ENCODE measurements at regions not wholly inside any gene's neighbourhood (a gene's known extent, or its start where the extent isn't known, plus 50 kb on each side); places are given as distances from the start of the nearest gene placed in this dataset.

- H3K27ac Mint-ChIP-seq, result no peak overlapping the region
Measured at GRCh38 chr5:155193483-155194107, 180.0 kb downstream of the KIF4B start.

GRCh38 chr5:155200608-155201007, 187.1 kb downstream of the KIF4B start:
- Mint-ChIP-seq H3K9me3 (peaks cover 6% of the 10 kb centered on the region), H3K4me3 (no peak overlapping the region), H3K27me3 (peaks cover 8% of the 10 kb centered on the region), H3K4me1 (no peaks in the 10 kb centered on the region), H3K36me3 (ENCODE audit: low read depth) (no peaks in the 10 kb centered on the region), H3K27ac (no peak overlapping the region)
- ATAC-seq (replicated peaks), result no peak

More at GRCh38 chr5:155193483-155194107, 180.0 kb downstream of the KIF4B start:
- H3K27me3 Mint-ChIP-seq, result peaks cover 24% of the 10 kb centered on the region
- H3K4me1 Mint-ChIP-seq, result no peaks in the 10 kb centered on the region
- H3K9me3 Mint-ChIP-seq, result peaks cover 7% of the 10 kb centered on the region
- no peak overlapping the region for H3K4me3 Mint-ChIP-seq
- H3K36me3 Mint-ChIP-seq (ENCODE audit: low read depth), result no peaks in the 10 kb centered on the region
- no peak for ATAC-seq (replicated peaks)

- H3K27ac Mint-ChIP-seq, result no peak overlapping the region
Measured at GRCh38 chr5:155211764-155212163, 198.2 kb downstream of the KIF4B start.

GRCh38 chr5:155222393-155222792, 208.8 kb downstream of the KIF4B start:
- no peaks in the 10 kb centered on the region for H3K4me1 Mint-ChIP-seq
- H3K27me3 Mint-ChIP-seq, result peaks cover 3% of the 10 kb centered on the region

More at GRCh38 chr5:155211764-155212163, 198.2 kb downstream of the KIF4B start:
- Mint-ChIP-seq H3K9me3 (no peaks in the 10 kb centered on the region), H3K4me1 (no peaks in the 10 kb centered on the region), H3K4me3 (no peak overlapping the region), H3K27me3 (peaks cover 4% of the 10 kb centered on the region), H3K36me3 (ENCODE audit: low read depth) (no peaks in the 10 kb centered on the region)
- no peak for ATAC-seq (replicated peaks)

DNA sequence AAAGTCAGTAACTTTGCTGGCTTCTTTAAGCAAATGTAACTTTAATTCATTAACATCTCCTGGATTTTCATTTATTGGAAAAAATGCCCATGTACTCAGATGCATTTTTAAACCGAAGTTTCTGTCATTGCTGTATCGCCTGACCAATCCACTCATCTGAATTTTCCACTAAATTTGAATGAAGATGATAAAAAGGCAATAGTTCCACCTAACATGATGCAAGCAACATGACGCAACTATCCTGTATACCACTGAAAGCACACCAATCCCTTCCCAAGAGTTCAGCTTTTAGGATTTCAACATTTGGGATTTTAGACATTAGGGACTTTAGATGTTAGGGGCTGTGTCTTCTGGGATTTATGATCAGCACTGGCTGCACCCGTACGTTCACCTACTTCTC, 215.6 kb downstream of the KIF4B start:
- no peak overlapping the region for H3K4me3 Mint-ChIP-seq
- no peaks in the 10 kb centered on the region for H3K36me3 Mint-ChIP-seq (ENCODE audit: low read depth)
- H3K9me3 Mint-ChIP-seq, result no peaks in the 10 kb centered on the region
- H3K27me3 Mint-ChIP-seq, result peaks cover 5% of the 10 kb centered on the region
- no peak overlapping the region for H3K27ac Mint-ChIP-seq
- ATAC-seq (replicated peaks), result no peak
- H3K4me1 Mint-ChIP-seq, result no peaks in the 10 kb centered on the region

More at GRCh38 chr5:155222393-155222792, 208.8 kb downstream of the KIF4B start:
- Mint-ChIP-seq H3K27ac (no peak overlapping the region), H3K36me3 (ENCODE audit: low read depth) (no peaks in the 10 kb centered on the region), H3K9me3 (no peaks in the 10 kb centered on the region), H3K4me3 (no peak overlapping the region)
- no peak for ATAC-seq (replicated peaks)

DNA sequence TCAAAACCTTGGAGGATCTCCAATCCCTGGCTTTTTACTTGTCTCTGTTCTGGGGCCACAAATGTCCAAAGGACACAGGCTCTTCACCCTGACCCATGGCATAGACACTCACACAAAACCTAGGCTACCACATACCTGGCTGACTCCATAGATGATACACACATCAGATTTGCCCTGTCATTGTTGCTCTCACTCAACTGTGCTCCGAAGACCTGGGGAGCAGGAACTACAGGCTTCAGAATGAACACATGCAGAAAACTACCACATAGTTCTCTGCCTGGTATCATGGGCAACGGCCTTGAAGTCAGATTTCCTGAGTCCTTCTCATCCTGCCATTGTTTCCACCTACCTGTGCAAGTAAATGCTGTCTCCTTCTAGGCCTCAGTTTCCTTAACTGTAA, 226.2 kb downstream of the KIF4B start:
- H3K27me3 Mint-ChIP-seq, result no peaks in the 10 kb centered on the region

DNA sequence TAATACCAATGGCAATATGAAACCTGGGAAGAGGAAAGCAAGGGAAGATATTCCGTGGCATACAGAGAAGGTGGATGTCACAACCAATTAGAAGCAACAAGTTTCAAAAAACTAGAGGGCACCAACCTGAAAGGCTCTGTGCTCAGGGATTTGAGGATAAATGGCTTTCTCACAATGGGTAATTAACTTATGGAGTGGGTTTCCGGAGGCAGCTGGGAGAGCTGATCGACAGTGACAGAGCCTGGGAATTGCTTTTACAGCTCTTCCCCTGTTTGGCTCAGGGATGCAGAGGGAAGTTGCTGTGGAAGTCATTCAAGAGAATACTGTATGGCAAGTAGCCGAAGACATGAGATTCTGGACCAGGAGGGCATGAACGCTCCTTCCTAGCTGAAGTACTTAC, 237.0 kb downstream of the KIF4B start:
- Mint-ChIP-seq H3K27me3 (peaks cover 5% of the 10 kb centered on the region), H3K4me3 (no peak overlapping the region), H3K9me3 (no peaks in the 10 kb centered on the region), H3K4me1 (no peaks in the 10 kb centered on the region), H3K27ac (no peak overlapping the region), H3K36me3 (ENCODE audit: low read depth) (no peaks in the 10 kb centered on the region)
- ATAC-seq (replicated peaks), result no peak

More for the DNA sequence above, 226.2 kb downstream of the KIF4B start:
- Mint-ChIP-seq H3K4me3 (no peak overlapping the region), H3K36me3 (ENCODE audit: low read depth) (no peaks in the 10 kb centered on the region), H3K9me3 (peaks cover 14% of the 10 kb centered on the region), H3K27ac (no peak overlapping the region), H3K4me1 (no peaks in the 10 kb centered on the region)
- no peak for ATAC-seq (replicated peaks)

GRCh38 chr5:155252025-155252424, 238.5 kb downstream of the KIF4B start:
- ATAC-seq (replicated peaks), result no peak
- Mint-ChIP-seq H3K27ac (no peak overlapping the region), H3K27me3 (peaks cover 5% of the 10 kb centered on the region), H3K4me3 (no peak overlapping the region), H3K36me3 (ENCODE audit: low read depth) (no peaks in the 10 kb centered on the region), H3K4me1 (no peaks in the 10 kb centered on the region), H3K9me3 (no peaks in the 10 kb centered on the region)

DNA sequence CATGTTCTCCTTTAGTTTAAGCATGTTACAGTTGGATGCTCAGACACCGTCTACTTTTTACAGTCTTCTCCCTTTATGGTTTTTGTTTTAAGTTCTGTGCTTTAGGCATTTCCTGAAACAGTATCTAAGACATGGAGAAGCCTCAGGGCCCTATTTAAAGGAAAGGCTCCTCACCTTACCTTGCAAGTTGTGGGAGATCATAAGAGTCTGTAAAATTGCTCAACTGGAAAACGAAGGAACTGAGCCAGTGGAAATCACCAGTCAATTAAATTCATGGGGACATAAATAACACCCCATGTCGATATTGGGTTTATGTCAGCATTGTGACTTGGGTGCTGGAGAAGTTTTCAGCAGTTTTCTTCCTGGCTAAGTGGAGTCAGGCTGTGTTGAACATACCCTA, 239.2 kb downstream of the KIF4B start:
- H3K27me3 Mint-ChIP-seq, result peaks cover 5% of the 10 kb centered on the region
- H3K36me3 Mint-ChIP-seq (ENCODE audit: low read depth), result no peaks in the 10 kb centered on the region
- H3K9me3 Mint-ChIP-seq, result no peaks in the 10 kb centered on the region
- no peaks in the 10 kb centered on the region for H3K4me1 Mint-ChIP-seq
- no peak for ATAC-seq (replicated peaks)
- no peak overlapping the region for H3K4me3 Mint-ChIP-seq
- no peak overlapping the region for H3K27ac Mint-ChIP-seq

- H3K27ac Mint-ChIP-seq, result no peak overlapping the region
- H3K4me3 Mint-ChIP-seq, result no peak overlapping the region
- H3K4me1 Mint-ChIP-seq, result no peaks in the 10 kb centered on the region
- ATAC-seq (replicated peaks), result no peak
- no peaks in the 10 kb centered on the region for H3K36me3 Mint-ChIP-seq (ENCODE audit: low read depth)
- H3K27me3 Mint-ChIP-seq, result peaks cover 3% of the 10 kb centered on the region
- no peaks in the 10 kb centered on the region for H3K9me3 Mint-ChIP-seq
Measured at GRCh38 chr5:155254399-155254798, 240.8 kb downstream of the KIF4B start.

DNA sequence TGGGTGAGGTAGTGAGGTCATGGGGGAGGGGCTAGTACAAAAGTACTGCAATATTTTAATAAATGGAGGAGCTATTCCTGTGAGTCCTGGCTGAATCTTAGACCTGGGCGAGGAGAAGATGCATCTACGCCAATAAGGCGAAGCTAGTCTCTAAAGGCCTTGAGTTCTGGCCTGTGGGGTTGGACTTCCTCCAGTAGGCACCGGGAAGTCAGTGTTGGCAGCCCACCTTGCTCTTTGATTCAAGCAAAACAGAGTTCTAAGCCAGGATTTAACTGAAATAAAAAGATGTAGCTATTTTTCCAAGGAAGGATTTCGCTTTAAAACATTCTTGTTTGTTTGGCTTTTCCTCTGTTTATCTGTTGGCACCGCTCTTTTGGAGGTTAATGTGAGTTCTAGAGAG, 244.6 kb downstream of the KIF4B start:
- no peaks in the 10 kb centered on the region for H3K9me3 Mint-ChIP-seq
- ATAC-seq (replicated peaks), result no peak
- no peak overlapping the region for H3K27ac Mint-ChIP-seq
- H3K4me1 Mint-ChIP-seq, result no peaks in the 10 kb centered on the region
- no peaks in the 10 kb centered on the region for H3K36me3 Mint-ChIP-seq (ENCODE audit: low read depth)
- no peak overlapping the region for H3K4me3 Mint-ChIP-seq
- H3K27me3 Mint-ChIP-seq, result peaks cover 3% of the 10 kb centered on the region

DNA sequence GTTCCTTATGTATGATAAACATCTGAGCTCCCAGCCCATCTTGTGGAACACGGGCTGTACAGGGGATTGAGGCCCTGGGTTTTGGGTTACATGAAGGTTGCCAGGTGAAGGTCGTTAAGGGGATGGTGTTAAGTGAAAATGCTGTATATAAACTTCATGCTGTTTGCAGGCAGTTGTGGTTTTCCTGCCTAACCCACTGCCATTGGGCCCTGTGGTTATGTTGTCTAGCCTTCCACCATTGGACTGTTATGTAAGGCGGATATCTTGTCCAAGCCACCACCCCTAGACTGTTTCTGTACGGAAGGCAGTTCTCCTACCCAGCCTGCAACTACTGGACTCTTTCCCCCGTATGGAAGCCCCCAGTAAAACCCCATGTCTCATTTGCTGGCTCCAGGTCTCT, 246.1 kb downstream of the KIF4B start:
- no peak for ATAC-seq (replicated peaks)
- no peak overlapping the region for H3K4me3 Mint-ChIP-seq

GRCh38 chr5:155260798-155261197, 247.2 kb downstream of the KIF4B start:
- H3K36me3 Mint-ChIP-seq (ENCODE audit: low read depth), result no peaks in the 10 kb centered on the region
- H3K27me3 Mint-ChIP-seq, result peaks cover 3% of the 10 kb centered on the region
- no peak overlapping the region for H3K4me3 Mint-ChIP-seq
- no peaks in the 10 kb centered on the region for H3K4me1 Mint-ChIP-seq
- no peak overlapping the region for H3K27ac Mint-ChIP-seq
- no peaks in the 10 kb centered on the region for H3K9me3 Mint-ChIP-seq
- no peak for ATAC-seq (replicated peaks)

More for the DNA sequence above, 246.1 kb downstream of the KIF4B start:
- no peaks in the 10 kb centered on the region for H3K4me1 Mint-ChIP-seq
- peaks cover 3% of the 10 kb centered on the region for H3K27me3 Mint-ChIP-seq
- no peak overlapping the region for H3K27ac Mint-ChIP-seq
- H3K9me3 Mint-ChIP-seq, result no peaks in the 10 kb centered on the region
- no peaks in the 10 kb centered on the region for H3K36me3 Mint-ChIP-seq (ENCODE audit: low read depth)

DNA sequence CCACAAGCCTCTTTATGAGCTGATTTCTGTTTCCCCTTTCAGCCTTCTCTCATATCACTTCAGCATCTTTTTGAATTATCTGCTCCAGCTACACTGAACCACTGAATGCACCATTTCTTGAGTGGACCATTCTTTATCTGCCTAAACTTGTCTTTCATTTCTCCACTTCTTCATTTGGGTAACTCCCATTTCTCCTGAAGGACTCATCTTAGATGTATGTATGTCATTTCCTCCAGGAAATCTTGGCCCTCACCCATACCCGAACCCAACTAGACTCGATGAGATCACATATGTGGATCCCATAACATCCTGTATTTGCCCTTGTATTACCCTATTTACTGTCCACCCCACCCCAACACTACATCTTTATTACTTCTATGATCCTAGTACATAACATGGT, 249.8 kb downstream of the KIF4B start:
- no peak overlapping the region for H3K4me3 Mint-ChIP-seq
- no peaks in the 10 kb centered on the region for H3K27me3 Mint-ChIP-seq
- no peak for ATAC-seq (replicated peaks)
- no peaks in the 10 kb centered on the region for H3K4me1 Mint-ChIP-seq
- no peaks in the 10 kb centered on the region for H3K36me3 Mint-ChIP-seq (ENCODE audit: low read depth)
- H3K27ac Mint-ChIP-seq, result no peak overlapping the region
- no peaks in the 10 kb centered on the region for H3K9me3 Mint-ChIP-seq

- Mint-ChIP-seq H3K4me1 (no peaks in the 10 kb centered on the region), H3K36me3 (ENCODE audit: low read depth) (no peaks in the 10 kb centered on the region), H3K9me3 (no peaks in the 10 kb centered on the region), H3K4me3 (no peak overlapping the region), H3K27ac (no peak overlapping the region), H3K27me3 (peaks cover 5% of the 10 kb centered on the region)
- no peak for ATAC-seq (replicated peaks)
Measured at GRCh38 chr5:155264809-155265208, 251.3 kb downstream of the KIF4B start.

All from activated T-helper 17 cell treated with anti-CD3 and anti-CD28 coated beads, Interleukin-2, amount 50 U/mL, for 72 hours (primary cell).